BLaER1 treated with 17β-estradiol and CSF1 and Interleukin-3, amounts not matched to agents 10 nM and 100 nM (cell line): ENCODE measurements at regions not wholly inside any gene's neighbourhood (a gene's known extent, or its start where the extent isn't known, plus 50 kb on each side); places are given as distances from the start of the nearest gene placed in this dataset.

ENCODE experiments used
- H3K27ac ChIP-seq, 11 experiments: shearing (Covaris generic); formaldehyde crosslinking; 2 replicates each; pipeline ENCODE4 v1.8.1; 2022
- H3K27me3 ChIP-seq, 11 experiments: shearing (Covaris generic); formaldehyde crosslinking; 2 replicates each; pipeline ENCODE4 v1.8.1; 2022
- H3K36me3 ChIP-seq, 11 experiments: shearing (Covaris generic); formaldehyde crosslinking; 2 replicates each; pipeline ENCODE4 v1.8.1; 2022
- H3K4me1 ChIP-seq, 10 experiments: shearing (Covaris generic); formaldehyde crosslinking; 2 replicates each; pipeline ENCODE4 v1.8.1; 2022
- H3K4me2 ChIP-seq, 11 experiments: shearing (Covaris generic); formaldehyde crosslinking; 2 replicates each; pipeline ENCODE4 v1.8.1; 2022
- H3K4me3 ChIP-seq, 10 experiments: shearing (Covaris generic); formaldehyde crosslinking; 2 replicates each; pipeline ENCODE4 v1.8.1; 2022
- H3K9ac ChIP-seq, 11 experiments: shearing (Covaris generic); formaldehyde crosslinking; 2 replicates each; pipeline ENCODE4 v1.8.1; 2022
- H3K9me3 ChIP-seq, 11 experiments: shearing (Covaris generic); formaldehyde crosslinking; replicated peaks in 1 of 11; 2 replicates each; pipeline ENCODE4 v1.8.1; 2022
- H4K20me1 ChIP-seq, 11 experiments: shearing (Covaris generic); formaldehyde crosslinking; 2 replicates each; pipeline ENCODE4 v1.8.1; 2022
- Cebpa-rat ChIP-seq, 11 experiments: shearing (Covaris generic); IDR thresholded peaks; 2 replicates each; pipeline ENCODE4 v1.8.1; 2022

GRCh38 chr1:50266509-50266908 is 156.7 kb downstream of the DMRTA2 start:
- Histone ChIP-seq H3K27ac (no peak overlapping the region), H3K4me2 (peak overlapping the region in 6 of 11 experiments; percentile 11 to 47 (median 38); a peak in 11 of 22 replicates), H3K27me3 (no peaks in the 10 kb centered on the region), H3K4me3 (no peak overlapping the region), H4K20me1 (no peaks in the 10 kb centered on the region), H3K9ac (no peak overlapping the region), H3K4me1 (peaks cover 0 to 19% (median 13%) of the 10 kb centered on the region in 10 experiments; a peak in 15 of 20 replicates), H3K9me3 (no peaks in the 10 kb centered on the region), H3K36me3 (no peaks in the 10 kb centered on the region)
- 0 out of 22 replicates have a peak, but pooled peaks of 2 of the 11 experiments have one; percentile 7 to 11 for TF ChIP-seq Cebpa-rat (IDR thresholded peaks at IDR 0.05)

DNA sequence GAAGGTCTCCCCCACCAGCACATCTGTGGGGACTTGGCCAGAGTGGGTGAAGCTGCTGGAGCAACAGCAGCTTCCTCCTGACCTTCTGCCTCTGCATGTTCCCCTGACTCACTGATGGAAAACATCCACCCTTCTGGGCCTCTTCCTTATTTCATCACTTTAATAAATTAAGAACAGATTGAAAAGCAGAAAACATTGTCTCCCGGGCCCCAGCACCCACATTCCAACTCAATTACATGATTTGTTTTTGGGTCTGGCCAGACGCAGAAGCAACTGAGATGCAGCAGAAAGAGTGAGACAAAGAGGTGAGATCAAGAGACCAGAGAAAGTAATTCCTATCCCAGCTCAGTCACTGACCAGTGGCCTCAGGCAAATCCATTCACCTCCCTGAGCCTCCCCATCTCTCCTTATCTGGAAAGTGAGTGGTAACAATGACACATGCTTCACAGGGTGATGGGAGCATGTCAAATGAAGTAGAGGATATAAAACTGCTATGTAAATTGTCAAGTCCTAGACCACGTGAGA is 157.1 kb downstream of the ELAVL4 start:
- Histone ChIP-seq H4K20me1 (no peaks in the 10 kb centered on the region), H3K4me2 (peak overlapping the region in 8 of 11 experiments; percentile 2 to 47 (median 34); a peak in 12 of 22 replicates), H3K9me3 (no peaks in the 10 kb centered on the region), H3K9ac (no peak overlapping the region; a peak in 1 of 22 replicates), H3K4me3 (no peak overlapping the region), H3K27ac (no peak overlapping the region), H3K27me3 (no peaks in the 10 kb centered on the region), H3K36me3 (no peaks in the 10 kb centered on the region), H3K4me1 (peaks cover 0 to 19% (median 13%) of the 10 kb centered on the region in 10 experiments; a peak in 15 of 20 replicates)
- TF ChIP-seq Cebpa-rat (IDR thresholded peaks at IDR 0.05): no peak

DNA sequence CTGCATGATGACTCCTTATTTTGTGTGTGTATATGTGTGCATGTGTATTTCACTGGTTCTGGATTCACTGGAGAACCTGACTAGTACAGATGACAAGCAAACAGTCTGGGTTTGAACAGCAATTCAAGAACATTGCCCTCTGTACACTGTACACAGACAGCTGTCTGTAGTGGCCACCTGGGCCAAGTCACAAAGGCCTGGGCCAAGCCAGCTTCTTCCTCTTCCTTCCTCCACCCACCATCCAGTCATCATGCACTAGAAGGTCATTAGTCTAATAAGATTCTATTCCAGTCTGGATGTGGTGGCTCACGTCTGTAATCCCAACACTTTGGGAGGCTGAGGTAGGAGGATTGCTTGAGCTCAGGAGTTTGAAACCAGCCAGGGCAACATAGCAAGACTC is 155.9 kb downstream of the ELAVL4 start:
- H4K20me1 ChIP-seq: no peaks in the 10 kb centered on the region
- TF ChIP-seq Cebpa-rat (IDR thresholded peaks at IDR 0.05): no peak
- no peak overlapping the region for H3K4me3 ChIP-seq
- H3K4me2 ChIP-seq: no peak overlapping the region
- peaks cover 0 to 19% (median 13%) of the 10 kb centered on the region in 10 experiments; a peak in 15 of 20 replicates for H3K4me1 ChIP-seq
- H3K27me3 ChIP-seq: no peaks in the 10 kb centered on the region
- no peak overlapping the region for H3K27ac ChIP-seq
- H3K9ac ChIP-seq: no peak overlapping the region
- H3K9me3 ChIP-seq: no peaks in the 10 kb centered on the region
- no peaks in the 10 kb centered on the region for H3K36me3 ChIP-seq

DNA sequence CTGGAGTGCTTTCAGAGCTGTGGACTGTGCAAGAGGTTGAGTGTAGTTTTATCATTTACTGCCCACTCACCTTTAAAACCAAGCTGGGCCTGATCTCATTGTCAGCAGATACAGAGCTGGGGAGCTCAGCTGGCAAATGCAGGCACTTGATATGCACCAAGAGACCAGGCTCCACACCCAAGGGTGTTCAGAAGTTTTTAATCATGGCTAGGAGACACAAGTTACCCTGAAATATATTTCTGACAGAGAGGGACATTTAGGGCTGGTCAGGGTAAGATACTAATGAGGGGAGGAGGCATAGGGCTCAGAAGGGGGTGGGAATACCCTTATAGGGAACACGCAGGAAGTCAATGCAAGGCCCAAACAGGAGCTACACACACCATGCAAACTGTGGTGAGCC is 153.7 kb downstream of the ELAVL4 start:
- TF ChIP-seq Cebpa-rat (IDR thresholded peaks at IDR 0.05): no peak

GRCh38 chr1:50261951-50262350 is 153.2 kb downstream of the ELAVL4 start:
- H3K4me3 ChIP-seq: no peak overlapping the region
- H3K4me1 ChIP-seq: peaks cover 0 to 19% (median 13%) of the 10 kb centered on the region in 10 experiments; a peak in 15 of 20 replicates
- no peaks in the 10 kb centered on the region for H3K9me3 ChIP-seq
- TF ChIP-seq Cebpa-rat (IDR thresholded peaks at IDR 0.05): no peak
- no peaks in the 10 kb centered on the region for H3K27me3 ChIP-seq
- H3K36me3 ChIP-seq: no peaks in the 10 kb centered on the region
- no peak overlapping the region for H3K27ac ChIP-seq
- no peaks in the 10 kb centered on the region for H4K20me1 ChIP-seq
- no peak overlapping the region for H3K4me2 ChIP-seq
- no peak overlapping the region for H3K9ac ChIP-seq

More for the DNA sequence above, 153.7 kb downstream of the ELAVL4 start:
- H3K4me3 ChIP-seq: no peak overlapping the region
- H3K27ac ChIP-seq: no peak overlapping the region
- no peaks in the 10 kb centered on the region for H3K27me3 ChIP-seq
- H4K20me1 ChIP-seq: no peaks in the 10 kb centered on the region
- H3K36me3 ChIP-seq: no peaks in the 10 kb centered on the region
- H3K4me2 ChIP-seq: no peak overlapping the region
- peaks cover 0 to 19% (median 13%) of the 10 kb centered on the region in 10 experiments; a peak in 15 of 20 replicates for H3K4me1 ChIP-seq
- no peaks in the 10 kb centered on the region for H3K9me3 ChIP-seq
- H3K9ac ChIP-seq: no peak overlapping the region

DNA sequence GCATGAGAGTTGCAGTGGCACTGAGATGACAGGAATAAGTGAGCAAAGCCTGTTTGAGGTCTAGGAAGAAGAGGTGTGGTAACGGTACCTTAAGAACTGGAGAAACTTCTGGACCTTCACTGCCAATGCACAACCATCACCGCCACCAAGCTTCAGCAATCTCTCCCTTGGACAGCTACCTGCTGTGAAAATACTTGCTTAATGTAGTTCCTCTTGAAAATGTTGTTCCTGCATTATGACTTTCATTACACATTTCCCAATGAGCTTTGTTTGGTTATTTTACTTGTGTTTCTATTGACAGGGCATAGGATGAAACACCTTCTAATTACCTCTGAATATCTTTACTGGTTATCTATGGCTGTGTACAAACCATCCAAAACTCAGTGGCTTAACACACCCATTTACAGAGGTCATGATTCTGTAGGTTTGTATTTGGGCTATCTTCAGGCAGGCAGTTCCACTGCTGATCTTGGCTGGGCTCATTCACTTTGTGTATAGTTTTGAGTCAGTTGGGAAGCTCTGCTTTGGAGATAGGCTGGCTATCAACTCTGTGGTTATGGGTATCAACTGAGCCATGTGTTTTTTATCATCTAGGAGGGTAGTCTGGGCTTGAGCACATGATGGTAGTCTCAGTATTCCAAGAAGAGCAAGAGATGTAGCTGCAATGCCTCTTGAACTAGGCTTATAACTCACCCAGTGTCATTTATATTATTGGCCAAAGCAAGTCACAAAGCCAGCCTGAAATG is 149.4 kb downstream of the ELAVL4 start:
- no peak overlapping the region for H3K4me2 ChIP-seq
- no peak for TF ChIP-seq Cebpa-rat (IDR thresholded peaks at IDR 0.05)
- H3K9ac ChIP-seq: no peak overlapping the region
- no peaks in the 10 kb centered on the region for H4K20me1 ChIP-seq
- no peak overlapping the region for H3K27ac ChIP-seq
- H3K4me3 ChIP-seq: no peak overlapping the region
- H3K36me3 ChIP-seq: no peaks in the 10 kb centered on the region
- no peaks in the 10 kb centered on the region for H3K27me3 ChIP-seq
- H3K9me3 ChIP-seq: no peaks in the 10 kb centered on the region
- no peaks in the 10 kb centered on the region for H3K4me1 ChIP-seq

DNA sequence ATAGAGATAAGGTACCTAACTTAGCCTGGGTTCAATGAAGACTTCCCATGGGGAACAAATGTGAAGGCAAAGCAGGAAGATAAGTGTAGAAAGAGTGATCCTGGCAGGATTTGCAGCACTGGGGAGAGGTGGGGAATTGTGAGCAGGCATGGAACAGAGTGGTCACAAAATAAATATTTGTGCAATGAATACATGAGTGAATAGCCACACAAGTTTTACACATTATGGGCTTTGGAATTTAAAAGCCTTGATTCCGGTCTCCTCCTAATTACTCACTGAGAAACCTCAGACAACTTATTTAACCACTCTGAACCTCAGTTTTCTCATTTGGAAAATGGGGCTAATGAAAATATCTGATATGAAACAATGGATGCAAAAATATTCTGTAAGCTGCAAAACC is 148.3 kb downstream of the ELAVL4 start:
- H3K27ac ChIP-seq: no peak overlapping the region
- no peaks in the 10 kb centered on the region for H4K20me1 ChIP-seq
- TF ChIP-seq Cebpa-rat (IDR thresholded peaks at IDR 0.05): no peak
- no peaks in the 10 kb centered on the region for H3K27me3 ChIP-seq
- no peaks in the 10 kb centered on the region for H3K9me3 ChIP-seq
- no peak overlapping the region for H3K9ac ChIP-seq
- no peak overlapping the region for H3K4me3 ChIP-seq
- H3K4me2 ChIP-seq: no peak overlapping the region
- peaks cover under 1 to 8% (median 5%) of the 10 kb centered on the region in 10 experiments; a peak in 19 of 20 replicates for H3K4me1 ChIP-seq
- no peaks in the 10 kb centered on the region for H3K36me3 ChIP-seq
